H9 (cell line): ENCODE measurements at regions not wholly inside any gene's neighbourhood (a gene's known extent, or its start where the extent isn't known, plus 50 kb on each side); places are given as distances from the start of the nearest gene placed in this dataset.

Experiments used
- DNase-seq: peaks from one replicate; pipeline ENCODE4 v3.0.0-alpha.2; 2017
- H2AFZ ChIP-seq: one replicate; pipeline ENCODE4 v1.6.1; 2013; ENCODE audit warnings: mild to moderate bottlenecking, low read length, control low read depth, moderate library complexity
- H2AK5ac ChIP-seq: 2 replicates; pipeline ENCODE4 v1.6.1; 2013; ENCODE audit warnings: low read length, control low read depth, mixed read lengths; ENCODE audit not compliant: insufficient read length
- H2BK120ac ChIP-seq: one replicate; pipeline ENCODE4 v1.6.1; 2013; ENCODE audit warnings: low read depth, mild to moderate bottlenecking, low read length, control low read depth, inconsistent platforms; ENCODE audit not compliant: poor library complexity, severe bottlenecking
- H2BK12ac ChIP-seq: 2 replicates; pipeline ENCODE4 v1.6.1; 2013; ENCODE audit warnings: low read length, control low read depth, mixed read lengths, low read depth; ENCODE audit not compliant: insufficient read length
- H2BK15ac ChIP-seq: 2 replicates; pipeline ENCODE4 v1.6.1; 2013; ENCODE audit warnings: low read depth, low read length, control low read depth
- H2BK20ac ChIP-seq: one replicate; pipeline ENCODE4 v1.6.1; 2013; ENCODE audit warnings: low read depth, mild to moderate bottlenecking, low read length, control low read depth, inconsistent platforms; ENCODE audit not compliant: poor library complexity, severe bottlenecking
- H2BK5ac ChIP-seq: 2 replicates; pipeline ENCODE4 v1.6.1; 2013; ENCODE audit warnings: low read length, control low read depth, mixed read lengths; ENCODE audit not compliant: insufficient read length
- H3K14ac ChIP-seq: 2 replicates; pipeline ENCODE4 v1.6.1; 2013; ENCODE audit warnings: low read length, control low read depth; ENCODE audit not compliant: insufficient read depth
- H3K18ac ChIP-seq: 2 replicates; pipeline ENCODE4 v1.6.1; 2013; ENCODE audit warnings: low read depth, mild to moderate bottlenecking, mixed read lengths, low read length, control low read depth; ENCODE audit not compliant: insufficient read length
- H3K23ac ChIP-seq: 2 replicates; pipeline ENCODE4 v1.6.1; 2013; ENCODE audit warnings: low read length, control low read depth, mixed read lengths, low read depth; ENCODE audit not compliant: insufficient read length
- H3K23me2 ChIP-seq: 2 replicates; pipeline ENCODE4 v1.6.1; 2013; ENCODE audit warnings: low read depth, mild to moderate bottlenecking, mixed read lengths, low read length, control low read depth; ENCODE audit not compliant: insufficient read length, poor library complexity, severe bottlenecking
- H3K27ac ChIP-seq: 2 replicates; pipeline ENCODE4 v1.5.1; 2013; ENCODE audit warnings: low read length, control low read depth, mixed read lengths, low read depth; ENCODE audit not compliant: insufficient read length
- H3K27me3 ChIP-seq: 2 replicates; pipeline ENCODE4 v1.6.1; 2013; ENCODE audit warnings: low read length, control low read depth, inconsistent platforms; ENCODE audit not compliant: insufficient read depth
- H3K4ac ChIP-seq: 2 replicates; pipeline ENCODE4 v1.6.1; 2013; ENCODE audit warnings: low read depth, mild to moderate bottlenecking, control low read depth, inconsistent platforms, low read length, moderate library complexity
- H3K4me1 ChIP-seq: 2 replicates; pipeline ENCODE4 v1.6.1; 2013; ENCODE audit warnings: low read length, control low read depth, inconsistent platforms; ENCODE audit not compliant: insufficient read depth
- H3K4me2 ChIP-seq: 2 replicates; pipeline ENCODE4 v1.6.1; 2013; ENCODE audit warnings: low read length, control low read depth, mixed read lengths; ENCODE audit not compliant: insufficient read length, insufficient read depth
- H3K56ac ChIP-seq: 2 replicates; pipeline ENCODE4 v1.6.1; 2013; ENCODE audit warnings: low read depth, mild to moderate bottlenecking, mixed read lengths, low read length, control low read depth; ENCODE audit not compliant: insufficient read length
- H3K79me1 ChIP-seq: 2 replicates; pipeline ENCODE4 v1.6.1; 2013; ENCODE audit warnings: low read depth, mild to moderate bottlenecking, moderate library complexity, low read length, control low read depth, inconsistent platforms; ENCODE audit not compliant: insufficient read depth, poor library complexity, severe bottlenecking
- H3K79me2 ChIP-seq: 2 replicates; pipeline ENCODE4 v1.6.1; 2013; ENCODE audit warnings: low read length, control low read depth, inconsistent platforms; ENCODE audit not compliant: insufficient read depth
- H3K9ac ChIP-seq: 2 replicates; pipeline ENCODE4 v1.6.1; 2013; ENCODE audit warnings: low read length, control low read depth, mixed read lengths; ENCODE audit not compliant: insufficient read length; ENCODE audit errors: extremely low read depth
- H3K9me3 ChIP-seq: one replicate; pipeline ENCODE4 v1.6.1; 2013; ENCODE audit warnings: low read depth, low read length, inconsistent platforms; ENCODE audit not compliant: control insufficient read depth
- H3T11ph ChIP-seq: one replicate; pipeline ENCODE4 v1.6.1; 2013; ENCODE audit warnings: mild to moderate bottlenecking, low read length, control low read depth, inconsistent platforms
- H4K20me1 ChIP-seq: one replicate; pipeline ENCODE4 v1.6.1; 2013; ENCODE audit not compliant: control insufficient read depth, insufficient read length, insufficient read depth
- H4K5ac ChIP-seq: 2 replicates; pipeline ENCODE4 v1.6.1; 2013; ENCODE audit warnings: low read depth, mild to moderate bottlenecking, mixed read lengths, low read length, control low read depth; ENCODE audit not compliant: insufficient read length
- H4K8ac ChIP-seq: replicated peaks from 2 replicates; pipeline ENCODE4 v1.6.1; 2013; ENCODE audit warnings: low read length, control low read depth, mixed read lengths, low read depth; ENCODE audit not compliant: insufficient read length
- H4K91ac ChIP-seq: 2 replicates; pipeline ENCODE4 v1.6.1; 2013; ENCODE audit warnings: low read depth, mild to moderate bottlenecking, moderate library complexity, mixed read lengths, low read length, control low read depth; ENCODE audit not compliant: insufficient read length
- H3K27ac Mint-ChIP-seq, 3 experiments: 2 replicates in 2 of 3; 3 replicates in 1 of 3; pipeline ENCODE4 v1.8.0; 2020 to 2021; ENCODE audit warnings: mixed read lengths in 3 of 3, mild to moderate bottlenecking in 1 of 3, moderate library complexity in 1 of 3
- H3K27me3 Mint-ChIP-seq: 2 replicates; pipeline ENCODE4 v1.8.0; 2021; ENCODE audit warnings: low read depth, mild to moderate bottlenecking, moderate library complexity, mixed read lengths
- H3K36me3 Mint-ChIP-seq, 3 experiments: 2 replicates in 2 of 3; 3 replicates in 1 of 3; pipeline ENCODE4 v1.8.0; 2020 to 2021; ENCODE audit warnings: low read depth in 3 of 3, mixed read lengths in 3 of 3; ENCODE audit not compliant: insufficient read depth in 1 of 3
- H3K4me1 Mint-ChIP-seq, 2 experiments: 2 replicates each; pipeline ENCODE4 v1.8.0; 2020; ENCODE audit warnings: mixed read lengths in 2 of 2
- H3K4me3 Mint-ChIP-seq, 2 experiments: 2 replicates in 1 of 2; 3 replicates in 1 of 2; pipeline ENCODE4 v1.8.0; 2020 to 2021; ENCODE audit warnings: mild to moderate bottlenecking in 2 of 2, mixed read lengths in 2 of 2, moderate library complexity in 1 of 2
- H3K9me3 Mint-ChIP-seq, 2 experiments: 2 replicates in 1 of 2; 3 replicates in 1 of 2; pipeline ENCODE4 v1.8.0; 2020; ENCODE audit warnings: mild to moderate bottlenecking in 2 of 2, mixed read lengths in 2 of 2, moderate library complexity in 1 of 2
- TF ChIP-seq, protein P1 (sequence below): fragments of 200-600 bp; sonication (generic); conservative IDR thresholded peaks from 3 replicates; pipeline ENCODE4 v1.8.0; 2021; ENCODE audit warnings: antibody characterized with exemption, mild to moderate bottlenecking

DNA sequence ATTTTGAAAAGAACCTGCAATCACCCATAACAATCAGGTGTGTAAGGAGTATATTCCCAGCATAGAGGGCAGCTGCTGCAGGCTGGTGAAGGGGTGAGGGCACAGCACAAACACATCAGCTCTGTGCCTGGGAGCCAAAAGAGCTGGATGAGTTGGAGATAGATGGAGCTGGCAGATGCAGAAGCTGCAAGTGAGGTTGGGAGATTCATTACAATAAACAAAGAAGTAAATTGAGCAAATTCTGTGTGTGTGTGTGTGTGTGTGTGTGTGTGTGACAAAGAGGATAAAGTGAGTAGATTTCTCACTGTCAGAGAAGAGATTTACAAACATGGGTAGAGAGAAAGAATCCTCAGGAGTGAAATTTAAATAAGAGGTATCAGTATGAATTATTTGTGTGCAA lies 994.7 kb downstream of the EPHA3 start:
- H3K18ac ChIP-seq = no peak overlapping the region
- H3K23me2 ChIP-seq = no peaks in the 10 kb centered on the region
- no peak overlapping the region for H3K27ac ChIP-seq
- H3K79me1 ChIP-seq = no peaks in the 10 kb centered on the region
- Mint-ChIP-seq H3K36me3 (peaks cover 0 to 2% (median 2%) of the 10 kb centered on the region in 3 experiments; a peak in 3 of 7 replicates), H3K4me3 (no peak overlapping the region), H3K27me3 (no peaks in the 10 kb centered on the region; the same call in 1 of the 2 replicates), H3K4me1 (peaks cover 0 to 5% of the 10 kb centered on the region in 2 experiments; a peak in 1 of 4 replicates), H3K27ac (no peak overlapping the region), H3K9me3 (peaks cover 2 to 3% of the 10 kb centered on the region in 2 experiments; a peak in 2 of 5 replicates)
- no peak overlapping the region for H4K5ac ChIP-seq
- no peak overlapping the region for H2BK15ac ChIP-seq
- no peak overlapping the region for H2BK20ac ChIP-seq
- no peaks in the 10 kb centered on the region for H3K9me3 ChIP-seq
- no peak overlapping the region for H2BK12ac ChIP-seq
- H2BK120ac ChIP-seq = no peak overlapping the region
- H4K91ac ChIP-seq = no peak overlapping the region
- no peak for DNase-seq
- no peak overlapping the region for H4K8ac ChIP-seq
- no peaks in the 10 kb centered on the region for H3K4me1 ChIP-seq
- H3K14ac ChIP-seq = no peak overlapping the region
- H3K9ac ChIP-seq = no peak overlapping the region
- TF ChIP-seq, protein P1, sequence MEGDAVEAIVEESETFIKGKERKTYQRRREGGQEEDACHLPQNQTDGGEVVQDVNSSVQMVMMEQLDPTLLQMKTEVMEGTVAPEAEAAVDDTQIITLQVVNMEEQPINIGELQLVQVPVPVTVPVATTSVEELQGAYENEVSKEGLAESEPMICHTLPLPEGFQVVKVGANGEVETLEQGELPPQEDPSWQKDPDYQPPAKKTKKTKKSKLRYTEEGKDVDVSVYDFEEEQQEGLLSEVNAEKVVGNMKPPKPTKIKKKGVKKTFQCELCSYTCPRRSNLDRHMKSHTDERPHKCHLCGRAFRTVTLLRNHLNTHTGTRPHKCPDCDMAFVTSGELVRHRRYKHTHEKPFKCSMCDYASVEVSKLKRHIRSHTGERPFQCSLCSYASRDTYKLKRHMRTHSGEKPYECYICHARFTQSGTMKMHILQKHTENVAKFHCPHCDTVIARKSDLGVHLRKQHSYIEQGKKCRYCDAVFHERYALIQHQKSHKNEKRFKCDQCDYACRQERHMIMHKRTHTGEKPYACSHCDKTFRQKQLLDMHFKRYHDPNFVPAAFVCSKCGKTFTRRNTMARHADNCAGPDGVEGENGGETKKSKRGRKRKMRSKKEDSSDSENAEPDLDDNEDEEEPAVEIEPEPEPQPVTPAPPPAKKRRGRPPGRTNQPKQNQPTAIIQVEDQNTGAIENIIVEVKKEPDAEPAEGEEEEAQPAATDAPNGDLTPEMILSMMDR = no peak
- H2AFZ ChIP-seq = no peak overlapping the region
- H2BK5ac ChIP-seq = no peak overlapping the region
- H2AK5ac ChIP-seq = no peak overlapping the region
- H4K20me1 ChIP-seq = no peaks in the 10 kb centered on the region
- no peak overlapping the region for H3T11ph ChIP-seq
- no peak overlapping the region for H3K56ac ChIP-seq
- H3K23ac ChIP-seq = no peak overlapping the region
- H3K79me2 ChIP-seq = no peaks in the 10 kb centered on the region
- no peak overlapping the region for H3K4ac ChIP-seq
- no peaks in the 10 kb centered on the region for H3K27me3 ChIP-seq
- H3K4me2 ChIP-seq = no peak overlapping the region
